Stomach (tissue), 4 donors: ENCODE measurements at regions not wholly inside any gene's neighbourhood (a gene's known extent, or its start where the extent isn't known, plus 50 kb on each side); places are given as distances from the start of the nearest gene placed in this dataset.

Source experiments
- CTCF ChIP-seq, 7 experiments: fragments of 450-650 bp in 4 of 7; fragments of 200-600 bp in 3 of 7; sonication (generic) in 3 of 7; IDR thresholded peaks; one replicate each; pipeline ENCODE4 v1.5.1; 2016 to 2019; ENCODE audit warnings: antibody characterized with exemption in 7 of 7, control low read depth in 2 of 7, mild to moderate bottlenecking in 1 of 7
- EP300 ChIP-seq: sonication (generic); formaldehyde crosslinking; IDR thresholded peaks from one replicate; pipeline ENCODE4 v1.6.1; 2017; ENCODE audit warnings: antibody characterized with exemption

- TF ChIP-seq EP300 (no peak), CTCF (IDR thresholded peaks at IDR 0.05) (no peak)
Observed at GRCh38 chr3:152583963-152584362, 251.0 kb upstream of the P2RY1 start.
